Cardiac fibroblast (primary cell): ENCODE measurements at regions not wholly inside any gene's neighbourhood (a gene's known extent, or its start where the extent isn't known, plus 50 kb on each side); places are given as distances from the start of the nearest gene placed in this dataset.

Experiments
- DNase-seq, 2 donors: peaks; one replicate each; pipeline versions ENCODE4 v3.0.0 to v3.0.0-alpha.2; 2010; ENCODE audit warnings: low read depth in 2 of 2
- H3K4me3 ChIP-seq, 2 donors: replicated peaks in 1 of 2; 1 replicate in 1 of 2; 2 replicates in 1 of 2; pipeline ENCODE4 v1.5.1; 2011; ENCODE audit warnings: low read depth in 2 of 2, low read length in 2 of 2, mild to moderate bottlenecking in 2 of 2, moderate library complexity in 1 of 2
- TF ChIP-seq, protein P1 (sequence below): IDR thresholded peaks from one replicate; pipeline ENCODE4 v1.5.1; 2011; ENCODE audit warnings: low read depth, mild to moderate bottlenecking, low read length, inconsistent platforms

DNA sequence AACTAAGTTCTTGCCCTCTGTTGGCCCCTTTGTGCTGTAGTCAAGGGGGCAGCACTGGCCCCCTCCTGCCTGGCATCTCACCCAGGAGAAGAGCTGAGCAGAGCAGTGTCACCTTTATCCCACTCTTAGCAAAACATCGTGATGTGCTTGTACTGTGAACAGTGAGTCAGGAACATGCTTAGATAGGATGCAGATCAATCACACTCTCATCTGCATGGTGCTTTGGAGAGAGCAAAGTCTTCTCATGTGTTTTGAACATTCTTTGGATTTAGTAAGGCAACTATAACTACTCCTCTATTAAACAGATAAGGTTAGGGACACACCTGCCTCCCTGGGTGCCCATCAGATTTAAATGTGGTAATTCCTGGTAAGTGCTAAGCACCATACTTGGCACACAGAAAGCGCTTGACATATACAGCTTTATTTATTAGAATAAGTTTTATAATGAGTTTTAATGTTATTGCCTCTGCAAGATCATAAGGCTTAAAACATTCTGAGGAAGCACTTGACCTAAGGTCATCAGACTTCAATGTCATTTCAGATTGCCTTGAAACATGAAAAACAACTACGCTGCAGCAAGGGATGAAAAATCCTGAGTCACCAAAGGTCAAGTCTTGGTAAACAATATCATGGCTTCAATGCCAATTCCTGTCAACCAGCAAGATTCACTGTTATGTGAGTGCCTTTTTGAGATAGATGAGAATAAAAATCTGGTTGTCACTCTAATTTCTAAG is 82.4 kb upstream of the IRS2 start:
- TF ChIP-seq, protein P1, sequence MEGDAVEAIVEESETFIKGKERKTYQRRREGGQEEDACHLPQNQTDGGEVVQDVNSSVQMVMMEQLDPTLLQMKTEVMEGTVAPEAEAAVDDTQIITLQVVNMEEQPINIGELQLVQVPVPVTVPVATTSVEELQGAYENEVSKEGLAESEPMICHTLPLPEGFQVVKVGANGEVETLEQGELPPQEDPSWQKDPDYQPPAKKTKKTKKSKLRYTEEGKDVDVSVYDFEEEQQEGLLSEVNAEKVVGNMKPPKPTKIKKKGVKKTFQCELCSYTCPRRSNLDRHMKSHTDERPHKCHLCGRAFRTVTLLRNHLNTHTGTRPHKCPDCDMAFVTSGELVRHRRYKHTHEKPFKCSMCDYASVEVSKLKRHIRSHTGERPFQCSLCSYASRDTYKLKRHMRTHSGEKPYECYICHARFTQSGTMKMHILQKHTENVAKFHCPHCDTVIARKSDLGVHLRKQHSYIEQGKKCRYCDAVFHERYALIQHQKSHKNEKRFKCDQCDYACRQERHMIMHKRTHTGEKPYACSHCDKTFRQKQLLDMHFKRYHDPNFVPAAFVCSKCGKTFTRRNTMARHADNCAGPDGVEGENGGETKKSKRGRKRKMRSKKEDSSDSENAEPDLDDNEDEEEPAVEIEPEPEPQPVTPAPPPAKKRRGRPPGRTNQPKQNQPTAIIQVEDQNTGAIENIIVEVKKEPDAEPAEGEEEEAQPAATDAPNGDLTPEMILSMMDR: no peak
- peak in 1 of 2 donors; percentile 52 for DNase-seq
- no peak overlapping the region for H3K4me3 ChIP-seq

- peak in 1 of 2 donors; percentile 37 for DNase-seq
- no peak overlapping the region for H3K4me3 ChIP-seq
- TF ChIP-seq, protein P1: no peak
These were observed 81.4 kb upstream of the IRS2 start for GRCh38 chr13:109867766-109868165.

- no peak overlapping the region for H3K4me3 ChIP-seq
- TF ChIP-seq, protein P1: no peak
- DNase-seq: peak; percentile 60 to 63
These were observed 76.2 kb upstream of the IRS2 start for GRCh38 chr13:109862627-109863026.

DNA sequence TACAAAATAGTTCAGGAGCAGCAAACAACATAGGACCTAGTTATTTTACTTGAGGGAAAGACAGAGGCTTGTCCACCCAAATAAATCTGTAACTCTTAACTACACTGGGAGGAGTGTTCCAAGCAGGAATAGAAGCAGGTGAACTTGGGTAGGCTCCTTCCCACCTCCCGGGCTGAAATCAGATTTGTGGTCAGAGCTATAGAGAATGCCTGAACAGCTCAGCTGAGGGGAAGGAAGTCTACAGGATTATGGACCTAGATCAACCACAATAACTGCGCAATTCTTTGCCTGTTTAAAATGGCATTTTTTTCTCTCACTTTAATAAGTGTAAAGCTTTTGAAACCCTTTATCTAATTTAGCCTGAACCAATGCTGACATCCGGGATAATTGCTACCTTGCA is 73.5 kb upstream of the IRS2 start:
- H3K4me3 ChIP-seq: no peak overlapping the region
- no peak for DNase-seq
- TF ChIP-seq, protein P1: no peak

- TF ChIP-seq, protein P1: no peak
- H3K4me3 ChIP-seq: no peak overlapping the region
- DNase-seq: no peak
These were observed 72.9 kb upstream of the IRS2 start for GRCh38 chr13:109859216-109859835.

- DNase-seq: no peak
- TF ChIP-seq, protein P1: no peak
- H3K4me3 ChIP-seq: no peak overlapping the region
These were observed 71.9 kb upstream of the IRS2 start for GRCh38 chr13:109858319-109858718.
